ENCODE measurements at regions not wholly inside any gene's neighbourhood (a gene's known extent, or its start where the extent isn't known, plus 50 kb on each side); places are given as distances from the start of the nearest gene placed in this dataset.
"Not testable (repeated sequence)": the region's sequence is repeated elsewhere in the genome, so short reads cannot be mapped to it uniquely, and the experiment has no call there.

DNA sequence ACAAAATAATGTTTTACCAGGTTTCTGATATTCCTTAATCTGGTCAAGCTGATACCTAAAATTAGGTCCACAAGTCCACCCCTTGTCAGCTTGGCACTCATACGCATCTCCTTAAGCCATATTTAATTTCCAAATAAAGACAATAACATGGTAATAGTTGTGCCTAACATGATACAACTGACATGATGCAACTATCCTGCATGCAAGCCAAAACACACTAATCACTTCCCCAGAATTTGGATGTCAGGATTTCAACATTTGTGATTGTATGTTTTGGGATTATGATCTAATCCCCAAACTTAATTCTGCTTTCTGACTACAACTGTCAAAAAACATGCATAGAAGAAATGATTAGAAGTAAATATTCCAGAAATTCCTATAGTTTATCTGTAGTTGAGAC, 174.4 kb upstream of the ZNF92 start:
- not testable (repeated sequence) for H3K9me3 Mint-ChIP-seq; H3K4me1 Mint-ChIP-seq; DNase-seq; H3K4me3 Mint-ChIP-seq; H3K27ac Mint-ChIP-seq; ATAC-seq (ENCODE audit: low read depth in 2 of 2); H3K27me3 Mint-ChIP-seq; H3K36me3 Mint-ChIP-seq

DNA sequence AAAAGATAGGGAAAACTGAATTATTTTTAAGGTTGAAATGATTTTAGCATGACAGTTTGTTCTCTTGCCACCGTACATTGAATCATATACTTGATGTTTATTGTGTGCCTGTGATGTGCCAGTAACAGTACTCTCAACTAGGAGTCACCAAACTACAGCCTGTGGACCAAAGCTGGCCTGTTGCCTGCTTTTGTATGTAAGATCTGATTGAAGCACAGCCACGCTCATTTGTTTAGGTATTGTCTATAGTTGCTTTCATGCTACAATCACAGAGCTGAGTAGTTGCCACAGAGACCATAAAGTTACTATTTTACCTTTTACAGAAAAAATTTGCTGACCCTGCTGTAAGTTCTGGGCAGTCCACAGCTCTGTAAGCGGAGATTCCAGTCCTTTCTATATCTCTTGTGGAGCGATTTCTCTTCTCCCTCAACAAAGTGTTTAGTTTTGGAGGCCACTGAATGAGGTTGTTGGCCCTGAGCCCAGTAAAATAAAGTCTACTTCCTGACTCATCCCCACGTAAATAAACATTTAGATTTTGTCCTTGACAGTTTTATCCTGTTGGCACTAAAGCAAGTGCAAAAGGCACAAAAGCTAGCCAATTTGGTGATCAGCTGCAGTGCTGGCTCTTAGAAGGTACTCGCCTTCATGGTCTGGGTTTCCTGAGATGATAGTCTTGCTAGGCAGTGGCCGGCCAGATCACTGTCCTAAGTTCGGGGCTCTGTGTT, 180.2 kb upstream of the ZNF92 start:
- not testable (repeated sequence) for H3K4me1 Mint-ChIP-seq; H3K9me3 Mint-ChIP-seq; H3K27ac Mint-ChIP-seq; H3K36me3 Mint-ChIP-seq; H3K27me3 Mint-ChIP-seq; ATAC-seq (ENCODE audit: low read depth in 2 of 2); DNase-seq; H3K4me3 Mint-ChIP-seq

DNA sequence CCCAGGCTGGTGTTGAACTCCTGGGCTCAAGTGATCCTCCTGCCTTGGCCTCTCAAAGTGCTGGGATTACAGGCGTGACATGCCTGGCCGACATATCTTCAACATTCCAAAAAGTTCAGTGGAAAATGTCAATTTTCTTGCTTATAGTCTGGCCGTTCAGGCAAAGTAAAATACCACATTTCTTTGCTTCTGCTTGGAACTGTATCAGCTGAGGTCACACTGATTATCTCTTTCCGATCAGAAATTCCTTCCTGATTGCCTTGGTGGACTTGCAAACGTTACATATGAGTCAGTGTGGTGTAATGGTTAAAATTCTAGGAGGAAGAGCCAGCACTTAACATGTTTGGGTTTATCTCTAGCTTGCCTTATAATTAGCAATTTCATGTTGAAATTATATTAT, 170.6 kb upstream of the ERV3-1 start:
- not testable (repeated sequence) for H3K9me3 Mint-ChIP-seq; H3K4me3 Mint-ChIP-seq; H3K4me1 Mint-ChIP-seq; H3K36me3 Mint-ChIP-seq; ATAC-seq (ENCODE audit: low read depth in 2 of 2); DNase-seq; H3K27ac Mint-ChIP-seq; H3K27me3 Mint-ChIP-seq

DNA sequence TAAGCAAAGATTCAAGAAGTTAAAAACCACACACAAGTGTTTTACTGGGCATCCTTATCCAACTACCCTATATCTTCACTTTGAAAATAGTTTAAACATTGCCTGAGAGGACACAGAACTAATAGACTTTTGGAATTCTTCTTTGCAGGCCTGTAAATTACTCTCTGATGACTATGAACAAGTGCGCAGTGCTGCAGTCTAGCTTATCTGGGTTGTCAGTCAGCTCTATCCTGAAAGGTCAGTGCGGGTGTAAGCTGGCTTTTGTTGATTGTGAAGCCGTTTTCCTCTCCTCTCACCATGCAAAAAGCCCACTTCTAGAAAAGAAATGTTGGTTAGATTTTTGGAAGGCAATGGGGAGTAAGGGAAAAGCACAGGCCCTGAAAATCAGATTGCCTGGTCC, 143.6 kb upstream of the ERV3-1 start:
- H3K27ac Mint-ChIP-seq; H3K9me3 Mint-ChIP-seq; H3K27me3 Mint-ChIP-seq; H3K4me1 Mint-ChIP-seq; H3K4me3 Mint-ChIP-seq; ATAC-seq (ENCODE audit: low read depth in 2 of 2); H3K36me3 Mint-ChIP-seq; DNase-seq: not testable (repeated sequence)

DNA sequence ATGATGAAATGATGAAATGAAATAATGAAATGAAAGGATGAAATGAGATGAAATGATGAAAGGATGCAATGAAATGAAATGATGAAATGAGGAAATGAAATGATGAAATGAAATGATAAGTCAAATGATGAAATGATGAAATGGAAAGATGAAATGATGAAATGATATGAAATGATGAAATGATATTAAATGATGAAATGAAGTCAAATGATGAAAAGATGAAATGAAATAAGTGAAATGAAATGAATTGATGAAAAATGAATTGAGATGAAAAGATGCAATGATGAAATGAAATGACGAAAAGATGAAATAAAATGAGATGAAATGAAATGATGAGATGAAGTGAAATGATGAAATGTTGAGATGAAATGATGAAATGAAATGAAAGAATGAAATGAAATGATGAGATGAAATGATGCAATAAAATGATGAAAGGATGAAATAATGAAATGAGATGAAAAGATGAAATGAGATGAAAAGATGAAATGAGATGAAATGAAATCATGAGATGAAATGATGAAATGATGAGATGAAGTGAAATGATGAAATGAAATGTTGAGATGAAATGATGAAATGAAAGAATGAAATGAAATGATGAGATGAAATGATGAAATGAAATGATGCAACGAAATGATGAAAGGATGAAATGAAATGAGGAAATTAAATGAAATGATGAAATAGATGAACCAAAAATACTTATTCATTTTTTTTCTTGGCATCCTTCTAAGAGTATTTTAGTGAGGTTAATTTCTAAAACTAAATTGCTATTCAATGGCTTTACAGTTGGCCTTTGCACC, 139.8 kb upstream of the ERV3-1 start:
- ATAC-seq (ENCODE audit: low read depth in 2 of 2); H3K36me3 Mint-ChIP-seq; H3K4me1 Mint-ChIP-seq; H3K27me3 Mint-ChIP-seq; H3K9me3 Mint-ChIP-seq; DNase-seq; H3K4me3 Mint-ChIP-seq; H3K27ac Mint-ChIP-seq: not testable (repeated sequence)

DNA sequence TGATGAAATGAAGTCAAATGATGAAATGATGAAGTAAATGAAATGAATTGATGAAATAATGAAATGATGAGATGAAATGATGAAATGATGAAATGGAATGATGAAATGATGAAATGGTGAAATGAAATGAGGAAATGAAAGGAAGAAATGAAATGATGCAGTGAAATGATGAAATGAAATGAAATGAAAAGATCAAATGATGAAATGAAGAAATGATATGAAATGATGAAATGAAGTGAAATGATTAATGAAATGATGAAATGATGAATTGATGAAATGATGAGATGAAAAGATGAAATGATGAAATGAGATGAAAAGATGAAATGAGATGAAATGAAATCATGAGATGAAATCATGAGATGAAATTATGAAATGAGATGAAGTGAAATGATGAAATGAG, 139.2 kb upstream of the ERV3-1 start:
- not testable (repeated sequence) for ATAC-seq (ENCODE audit: low read depth in 2 of 2); H3K36me3 Mint-ChIP-seq; H3K27me3 Mint-ChIP-seq; DNase-seq; H3K4me3 Mint-ChIP-seq; H3K27ac Mint-ChIP-seq; H3K4me1 Mint-ChIP-seq; H3K9me3 Mint-ChIP-seq

DNA sequence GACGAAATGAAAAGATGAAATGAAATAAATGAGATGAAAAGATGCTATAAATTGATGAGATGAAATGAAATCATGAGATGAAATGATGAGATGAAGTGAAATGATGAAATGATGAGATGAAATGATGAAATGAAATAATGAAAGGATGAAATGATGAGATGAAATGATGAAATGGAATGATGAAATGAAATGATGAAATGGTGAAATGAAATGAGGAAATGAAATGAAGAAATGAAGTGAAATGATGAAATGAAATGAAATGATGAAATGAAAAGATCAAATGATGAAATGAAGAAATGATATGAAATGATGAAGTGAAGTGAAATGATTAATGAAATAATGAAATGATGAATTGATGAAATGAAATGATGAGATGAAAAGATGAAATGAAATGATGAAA, 138.5 kb upstream of the ERV3-1 start:
- H3K27ac Mint-ChIP-seq; ATAC-seq (ENCODE audit: low read depth in 2 of 2); H3K36me3 Mint-ChIP-seq; H3K27me3 Mint-ChIP-seq; DNase-seq; H3K4me3 Mint-ChIP-seq; H3K4me1 Mint-ChIP-seq; H3K9me3 Mint-ChIP-seq: not testable (repeated sequence)

DNA sequence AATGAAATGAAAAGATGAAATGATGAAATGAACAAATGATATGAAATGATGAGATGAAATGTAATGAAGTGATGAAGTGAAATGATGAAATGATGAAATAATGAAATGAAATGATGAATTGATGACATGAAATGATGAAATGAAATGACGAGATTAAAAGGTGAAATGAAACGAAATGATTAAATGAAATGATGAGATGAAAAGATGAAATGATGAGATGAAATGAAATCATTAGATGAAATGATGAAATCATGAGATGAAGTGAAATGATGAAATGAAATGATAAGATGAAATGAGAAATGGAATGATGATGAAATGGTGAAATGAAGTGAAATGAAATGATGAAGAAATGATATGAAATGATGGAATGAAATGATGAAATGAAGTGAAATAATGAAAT, 138.1 kb upstream of the ERV3-1 start:
- not testable (repeated sequence) for H3K27ac Mint-ChIP-seq; H3K9me3 Mint-ChIP-seq; ATAC-seq (ENCODE audit: low read depth in 2 of 2); H3K36me3 Mint-ChIP-seq; H3K4me1 Mint-ChIP-seq; DNase-seq; H3K4me3 Mint-ChIP-seq; H3K27me3 Mint-ChIP-seq

DNA sequence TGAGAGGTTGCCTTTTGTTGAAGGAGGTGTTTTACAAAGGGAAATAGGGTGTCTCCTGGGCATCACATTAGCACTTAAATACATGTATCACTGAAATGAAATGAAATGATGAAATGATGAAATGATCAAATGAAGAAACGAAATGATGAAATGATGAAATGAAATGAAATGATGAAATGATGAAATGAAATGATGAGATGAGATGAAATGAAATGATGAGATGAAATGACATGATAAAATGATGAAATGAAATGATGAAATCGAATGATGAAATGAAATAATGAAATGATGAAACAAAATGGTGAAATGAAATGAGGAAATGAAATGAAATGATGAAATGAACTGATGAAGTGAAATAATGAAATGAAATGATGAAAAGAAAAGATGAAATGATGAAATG, 137.6 kb upstream of the ERV3-1 start:
- not testable (repeated sequence) for H3K27ac Mint-ChIP-seq; H3K4me3 Mint-ChIP-seq; H3K9me3 Mint-ChIP-seq; H3K4me1 Mint-ChIP-seq; ATAC-seq (ENCODE audit: low read depth in 2 of 2); DNase-seq; H3K36me3 Mint-ChIP-seq; H3K27me3 Mint-ChIP-seq

DNA sequence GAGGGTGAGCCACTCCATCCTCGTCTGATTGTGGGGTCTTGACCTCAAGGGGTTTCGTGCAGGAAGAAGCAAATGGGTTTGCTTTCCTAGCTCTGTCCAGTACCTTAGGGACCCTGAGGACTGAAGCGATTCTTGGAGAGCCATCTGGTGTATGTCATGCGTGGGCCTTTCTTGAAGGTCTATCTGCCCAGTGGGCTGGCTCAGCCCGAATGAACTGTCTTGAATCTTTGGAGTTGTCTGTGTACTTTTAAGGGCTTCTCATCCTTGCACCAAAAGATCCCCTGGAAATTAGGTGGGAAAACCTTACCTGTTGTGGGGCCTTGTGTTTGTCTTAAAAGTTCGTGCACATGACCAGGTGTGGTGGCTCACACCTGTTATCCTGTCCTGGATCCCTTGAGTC, 135.4 kb upstream of the ERV3-1 start:
- H3K4me1 Mint-ChIP-seq; H3K27ac Mint-ChIP-seq; H3K9me3 Mint-ChIP-seq; H3K36me3 Mint-ChIP-seq; ATAC-seq (ENCODE audit: low read depth in 2 of 2); H3K27me3 Mint-ChIP-seq; H3K4me3 Mint-ChIP-seq; DNase-seq: not testable (repeated sequence)

DNA sequence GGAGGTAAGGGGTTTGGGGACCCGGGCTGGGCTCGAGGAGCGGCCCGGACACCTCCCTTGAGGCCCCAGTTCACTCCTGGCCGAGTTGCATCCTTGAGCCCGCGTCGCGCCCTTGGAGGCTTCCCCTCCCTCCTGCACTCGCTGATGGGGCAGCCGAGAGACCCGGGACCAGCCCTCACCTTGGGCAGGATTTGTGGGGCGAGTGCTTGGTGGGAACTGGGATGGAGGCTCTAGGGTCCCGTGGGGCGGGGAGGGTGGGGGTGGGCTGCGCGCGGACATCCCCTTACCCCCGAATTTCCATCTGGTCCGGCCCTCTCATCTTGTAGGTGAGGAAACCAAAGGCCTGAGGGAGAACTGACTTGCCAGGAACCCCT, 134.9 kb upstream of the ERV3-1 start:
- not testable (repeated sequence) for H3K4me1 Mint-ChIP-seq; H3K4me3 Mint-ChIP-seq; ATAC-seq (ENCODE audit: low read depth in 2 of 2); H3K27ac Mint-ChIP-seq; DNase-seq; H3K27me3 Mint-ChIP-seq; H3K9me3 Mint-ChIP-seq; H3K36me3 Mint-ChIP-seq

DNA sequence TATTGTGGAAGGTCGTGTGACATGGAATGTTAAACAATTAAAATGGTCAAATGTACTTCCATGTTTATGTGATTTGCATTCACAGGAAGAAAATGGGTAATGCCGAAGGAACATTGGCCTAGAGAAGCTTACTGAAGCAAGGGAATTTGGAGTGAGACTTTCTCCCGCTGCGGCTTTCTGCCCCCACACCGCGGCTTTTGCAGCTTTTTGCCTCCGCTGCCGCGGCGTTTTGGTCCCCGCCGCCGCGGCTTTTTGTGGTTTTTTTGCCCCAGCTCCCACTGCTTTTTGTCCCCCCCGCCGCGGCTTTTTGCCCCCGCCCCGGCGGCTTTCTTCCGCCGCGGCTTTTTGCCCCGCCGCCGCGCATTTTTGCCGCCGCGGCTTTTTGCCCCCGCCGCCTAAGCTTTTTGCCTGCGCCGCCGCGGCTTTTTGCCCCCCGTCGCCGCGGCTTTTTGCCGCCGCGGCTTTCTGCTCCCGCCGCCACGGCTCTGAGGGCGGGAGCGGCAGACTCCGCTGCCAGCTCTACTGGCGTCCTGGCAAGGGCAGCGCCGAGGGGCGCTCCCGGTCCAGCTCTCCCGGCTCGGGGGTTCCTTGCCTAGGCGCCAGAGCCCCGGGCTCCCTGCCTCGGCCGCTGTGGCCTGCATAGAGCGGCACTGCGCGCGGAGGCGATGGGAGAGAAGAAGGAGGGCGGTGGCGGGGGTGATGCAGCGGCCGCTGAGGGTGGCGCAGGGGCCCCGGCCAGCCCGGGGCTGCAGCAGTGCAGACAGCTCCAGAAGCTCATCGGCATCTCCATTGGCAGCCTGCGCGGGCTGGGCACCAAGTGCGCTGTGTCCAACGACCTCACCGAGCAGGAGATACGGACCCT, 134.3 kb upstream of the ERV3-1 start:
- DNase-seq, H3K4me1 Mint-ChIP-seq: not testable (repeated sequence)

DNA sequence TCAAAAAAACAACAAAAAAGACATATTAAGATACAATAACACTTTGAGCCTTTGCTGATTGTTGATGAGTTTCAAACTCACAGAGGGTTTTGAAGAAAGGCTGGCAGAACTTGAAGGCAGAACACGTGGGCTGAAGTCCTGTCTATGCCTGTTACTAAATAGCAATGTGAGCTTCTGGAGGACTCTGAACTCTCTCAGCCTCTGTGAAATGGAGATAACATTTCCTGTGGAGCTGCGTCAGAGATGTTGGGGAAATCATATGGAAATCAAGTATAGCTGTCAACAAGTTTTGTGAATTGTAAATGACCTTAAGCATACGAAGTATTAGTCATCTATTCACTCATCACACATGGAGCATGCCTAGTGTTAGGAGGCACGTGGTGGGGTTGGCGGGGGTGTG, 130.4 kb upstream of the ERV3-1 start:
- not testable (repeated sequence) for H3K36me3 Mint-ChIP-seq; H3K4me3 Mint-ChIP-seq; DNase-seq; H3K9me3 Mint-ChIP-seq; H3K4me1 Mint-ChIP-seq; H3K27me3 Mint-ChIP-seq; H3K27ac Mint-ChIP-seq; ATAC-seq (ENCODE audit: low read depth in 2 of 2)

More for the DNA sequence above, 134.3 kb upstream of the ERV3-1 start:
- H3K9me3 Mint-ChIP-seq; ATAC-seq (ENCODE audit: low read depth in 2 of 2); H3K4me3 Mint-ChIP-seq; H3K36me3 Mint-ChIP-seq; H3K27ac Mint-ChIP-seq; H3K27me3 Mint-ChIP-seq: not testable (repeated sequence)

DNA sequence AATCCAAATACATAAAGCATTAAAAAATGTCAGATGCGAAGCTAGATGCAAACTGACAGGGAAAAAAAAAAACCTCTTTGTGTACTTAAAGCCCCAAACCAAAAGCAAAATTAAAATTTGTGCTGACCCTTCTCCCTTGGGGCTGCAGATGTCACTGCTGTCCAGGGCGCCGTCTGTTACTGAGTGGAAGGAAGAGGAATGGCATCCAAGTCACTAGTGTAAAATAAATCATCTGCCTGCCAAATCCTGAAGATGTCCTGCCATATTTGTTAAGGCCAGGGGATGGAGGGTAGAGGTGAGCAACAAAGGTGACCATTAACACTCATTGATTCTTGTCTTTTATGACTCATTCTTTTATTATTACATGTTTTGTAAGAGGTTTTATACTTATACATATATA, 126.6 kb upstream of the ERV3-1 start:
- H3K4me3 Mint-ChIP-seq, H3K27me3 Mint-ChIP-seq: not testable (repeated sequence)

More for the DNA sequence above, 126.6 kb upstream of the ERV3-1 start:
- H3K4me1 Mint-ChIP-seq, DNase-seq, H3K36me3 Mint-ChIP-seq, H3K27ac Mint-ChIP-seq, H3K9me3 Mint-ChIP-seq: not testable (repeated sequence)
- peak in 1 of 2 donors; percentile 20 for ATAC-seq (ENCODE audit: low read depth in 2 of 2)
